Progenitor cell of endocrine pancreas (in vitro differentiated cells): ENCODE measurements at regions not wholly inside any gene's neighbourhood (a gene's known extent, or its start where the extent isn't known, plus 50 kb on each side); places are given as distances from the start of the nearest gene placed in this dataset.

Experiments used
- DNase-seq: peaks from one replicate; pipeline ENCODE4 v3.0.0; 2021; ENCODE audit warnings: low spot score; ENCODE audit not compliant: unreplicated experiment
- H3K27ac Mint-ChIP-seq: 2 replicates; pipeline ENCODE4 v1.8.0; 2021; ENCODE audit warnings: mild to moderate bottlenecking, moderate library complexity, mixed read lengths
- H3K27me3 Mint-ChIP-seq: 2 replicates; pipeline ENCODE4 v1.8.0; 2021; ENCODE audit warnings: mixed read lengths
- H3K36me3 Mint-ChIP-seq: 2 replicates; pipeline ENCODE4 v1.8.0; 2022; ENCODE audit warnings: mixed read lengths; ENCODE audit not compliant: insufficient read depth
- H3K4me1 Mint-ChIP-seq: 2 replicates; pipeline ENCODE4 v1.8.0; 2021; ENCODE audit warnings: low read depth, mixed read lengths
- H3K4me3 Mint-ChIP-seq: 2 replicates; pipeline ENCODE4 v1.8.0; 2021; ENCODE audit warnings: low read depth, mild to moderate bottlenecking, moderate library complexity, mixed read lengths
- H3K9me3 Mint-ChIP-seq: 2 replicates; pipeline ENCODE4 v1.8.0; 2021; ENCODE audit warnings: low read depth, mixed read lengths
- CTCF ChIP-seq: fragments of 200-600 bp; sonication (generic); IDR thresholded peaks from one replicate; pipeline ENCODE4 v1.5.0; 2021; ENCODE audit warnings: antibody characterized with exemption, mild to moderate bottlenecking; ENCODE audit not compliant: unreplicated experiment

- Mint-ChIP-seq H3K27ac (no peak overlapping the region), H3K9me3 (peaks cover 3% of the 10 kb centered on the region), H3K27me3 (no peaks in the 10 kb centered on the region), H3K4me1 (no peaks in the 10 kb centered on the region), H3K36me3 (no peaks in the 10 kb centered on the region), H3K4me3 (no peak overlapping the region)
- DNase-seq: no peak
- TF ChIP-seq CTCF: no peak
These were observed 312.5 kb upstream of the CHRM2 start for GRCh38 chr7:136555933-136556332.

- no peak overlapping the region for H3K27ac Mint-ChIP-seq
- DNase-seq: no peak
- no peaks in the 10 kb centered on the region for H3K36me3 Mint-ChIP-seq
- no peak overlapping the region for H3K4me3 Mint-ChIP-seq
- no peaks in the 10 kb centered on the region for H3K27me3 Mint-ChIP-seq
- no peaks in the 10 kb centered on the region for H3K9me3 Mint-ChIP-seq
- TF ChIP-seq CTCF: no peak
- peaks cover 4% of the 10 kb centered on the region for H3K4me1 Mint-ChIP-seq
These were observed 316.8 kb upstream of the CHRM2 start for GRCh38 chr7:136551618-136552017.

GRCh38 chr7:136549756-136550155 lies 318.7 kb upstream of the CHRM2 start:
- Mint-ChIP-seq H3K9me3 (no peaks in the 10 kb centered on the region), H3K27ac (peak overlapping the region; percentile 10)

GRCh38 chr7:136533732-136534131 lies 334.7 kb upstream of the CHRM2 start:
- no peak for TF ChIP-seq CTCF
- no peak overlapping the region for H3K4me3 Mint-ChIP-seq
- H3K36me3 Mint-ChIP-seq: no peaks in the 10 kb centered on the region
- H3K27me3 Mint-ChIP-seq: no peaks in the 10 kb centered on the region
- H3K27ac Mint-ChIP-seq: no peak overlapping the region
- DNase-seq: no peak
- H3K4me1 Mint-ChIP-seq: no peaks in the 10 kb centered on the region
- peaks cover 14% of the 10 kb centered on the region for H3K9me3 Mint-ChIP-seq

More at GRCh38 chr7:136549756-136550155, 318.7 kb upstream of the CHRM2 start:
- Mint-ChIP-seq H3K4me1 (peaks cover 4% of the 10 kb centered on the region), H3K27me3 (no peaks in the 10 kb centered on the region), H3K36me3 (no peaks in the 10 kb centered on the region), H3K4me3 (no peak overlapping the region)
- TF ChIP-seq CTCF: no peak
- no peak for DNase-seq

GRCh38 chr7:136530831-136531230 lies 337.6 kb upstream of the CHRM2 start:
- Mint-ChIP-seq H3K27me3 (no peaks in the 10 kb centered on the region), H3K4me3 (no peak overlapping the region), H3K36me3 (no peaks in the 10 kb centered on the region), H3K27ac (no peak overlapping the region), H3K9me3 (no peaks in the 10 kb centered on the region), H3K4me1 (no peaks in the 10 kb centered on the region)
- DNase-seq: no peak
- no peak for TF ChIP-seq CTCF
